Erythroblast (primary cell): ENCODE measurements at regions not wholly inside any gene's neighbourhood (a gene's known extent, or its start where the extent isn't known, plus 50 kb on each side); places are given as distances from the start of the nearest gene placed in this dataset.

ENCODE experiments used
- GATA1 ChIP-seq: IDR thresholded peaks from 2 replicates; pipeline ENCODE4 v1.6.1; 2011; ENCODE audit warnings: low read depth, mild to moderate bottlenecking, control low read depth, low read length, moderate library complexity
- POLR2A ChIP-seq: IDR thresholded peaks from 2 replicates; pipeline ENCODE4 v1.6.1; 2011; ENCODE audit warnings: mild to moderate bottlenecking, low read length

- TF ChIP-seq POLR2A (no peak), GATA1 (no peak)
Observed at GRCh38 chr10:90598513-90598912, 259.3 kb downstream of the HTR7 start.
